ENCODE measurements at regions not wholly inside any gene's neighbourhood (a gene's known extent, or its start where the extent isn't known, plus 50 kb on each side); places are given as distances from the start of the nearest gene placed in this dataset.

GRCh38 chr10:62749093-62749683 lies 55.3 kb upstream of the ADO start:
- no peak for DNase-seq (ENCODE audit: low read depth, low spot score)
- H3K4me3 ChIP-seq (ENCODE audit: low read depth, low read length) = no peak overlapping the region
- in situ Hi-C loops (cut with HindIII; ENCODE audit: low sequenced_read_pairs) = no loop called here
- TF ChIP-seq, protein P1, sequence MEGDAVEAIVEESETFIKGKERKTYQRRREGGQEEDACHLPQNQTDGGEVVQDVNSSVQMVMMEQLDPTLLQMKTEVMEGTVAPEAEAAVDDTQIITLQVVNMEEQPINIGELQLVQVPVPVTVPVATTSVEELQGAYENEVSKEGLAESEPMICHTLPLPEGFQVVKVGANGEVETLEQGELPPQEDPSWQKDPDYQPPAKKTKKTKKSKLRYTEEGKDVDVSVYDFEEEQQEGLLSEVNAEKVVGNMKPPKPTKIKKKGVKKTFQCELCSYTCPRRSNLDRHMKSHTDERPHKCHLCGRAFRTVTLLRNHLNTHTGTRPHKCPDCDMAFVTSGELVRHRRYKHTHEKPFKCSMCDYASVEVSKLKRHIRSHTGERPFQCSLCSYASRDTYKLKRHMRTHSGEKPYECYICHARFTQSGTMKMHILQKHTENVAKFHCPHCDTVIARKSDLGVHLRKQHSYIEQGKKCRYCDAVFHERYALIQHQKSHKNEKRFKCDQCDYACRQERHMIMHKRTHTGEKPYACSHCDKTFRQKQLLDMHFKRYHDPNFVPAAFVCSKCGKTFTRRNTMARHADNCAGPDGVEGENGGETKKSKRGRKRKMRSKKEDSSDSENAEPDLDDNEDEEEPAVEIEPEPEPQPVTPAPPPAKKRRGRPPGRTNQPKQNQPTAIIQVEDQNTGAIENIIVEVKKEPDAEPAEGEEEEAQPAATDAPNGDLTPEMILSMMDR (IDR thresholded peaks at IDR 0.05; ENCODE audit: low read depth, low read length) = no peak

All from astrocyte of the spinal cord (primary cell).